ENCODE measurements at regions not wholly inside any gene's neighbourhood (a gene's known extent, or its start where the extent isn't known, plus 50 kb on each side); places are given as distances from the start of the nearest gene placed in this dataset.

GRCh38 chr7:156219307-156220077, 407.2 kb upstream of the SHH start:
- no peak for DNase-seq

GRCh38 chr7:156218544-156219306, 406.5 kb upstream of the SHH start:
- DNase-seq: no peak

GRCh38 chr7:156217803-156218202, 405.5 kb upstream of the SHH start:
- no peak for DNase-seq

GRCh38 chr7:156209087-156209486, 396.8 kb upstream of the SHH start:
- no peak for DNase-seq

GRCh38 chr7:156207306-156207705, 395.0 kb upstream of the SHH start:
- DNase-seq: no peak

- DNase-seq: no peak
These were observed 393.9 kb upstream of the SHH start for GRCh38 chr7:156206174-156206573.

GRCh38 chr7:156204820-156205219, 392.6 kb upstream of the SHH start:
- no peak for DNase-seq

GRCh38 chr7:156203923-156204322, 391.7 kb upstream of the SHH start:
- no peak for DNase-seq

GRCh38 chr7:156198277-156198676, 386.0 kb upstream of the SHH start:
- no peak for DNase-seq

GRCh38 chr7:156196649-156197048, 384.4 kb upstream of the SHH start:
- no peak for DNase-seq

GRCh38 chr7:156195276-156195675, 383.0 kb upstream of the SHH start:
- no peak for DNase-seq

- DNase-seq: no peak
These were observed 382.6 kb upstream of the SHH start for GRCh38 chr7:156194813-156195212.

- no peak for DNase-seq
These were observed 380.7 kb upstream of the SHH start for GRCh38 chr7:156192921-156193320.

- DNase-seq: no peak
These were observed 378.8 kb upstream of the SHH start for GRCh38 chr7:156191090-156191489.

- no peak for DNase-seq
These were observed 372.8 kb upstream of the SHH start for GRCh38 chr7:156185076-156185475.

GRCh38 chr7:156184164-156184563, 371.9 kb upstream of the SHH start:
- no peak for DNase-seq

GRCh38 chr7:156180451-156181229, 368.4 kb upstream of the SHH start:
- DNase-seq: no peak

GRCh38 chr7:156179872-156180390, 367.7 kb upstream of the SHH start:
- DNase-seq: no peak

- no peak for DNase-seq
These were observed 366.6 kb upstream of the SHH start for GRCh38 chr7:156178857-156179256.

- DNase-seq: no peak
These were observed 366.0 kb upstream of the SHH start for GRCh38 chr7:156178214-156178613.

GRCh38 chr7:156177422-156178055, 365.3 kb upstream of the SHH start:
- DNase-seq: no peak

- no peak for DNase-seq
These were observed 363.8 kb upstream of the SHH start for GRCh38 chr7:156176039-156176438.

- DNase-seq: no peak
These were observed 362.7 kb upstream of the SHH start for GRCh38 chr7:156175003-156175402.
